ENCODE measurements at regions not wholly inside any gene's neighbourhood (a gene's known extent, or its start where the extent isn't known, plus 50 kb on each side); places are given as distances from the start of the nearest gene placed in this dataset.

- H3K9me3 ChIP-seq: no peaks in the 10 kb centered on the region
- DNase-seq (ENCODE audit: low read depth in 1 of 2, low spot score in 1 of 2) (no peak), FAIRE-seq (no peak), ATAC-seq (no peak)
- TF ChIP-seq ZNF302 (CRISPR knock-in tag; IDR thresholded peaks at IDR 0.05) (no peak), HMGXB4 (CRISPR knock-in tag; IDR thresholded peaks at IDR 0.05; ENCODE audit: borderline replicate concordance) (no peak), ELK1 (IDR thresholded peaks at IDR 0.05; ENCODE audit: low read depth, low read length) (no peak), CBX8 (IDR thresholded peaks at IDR 0.05) (no peak), JUNB (IDR thresholded peaks at IDR 0.05) (no peak), ATOH8 (CRISPR knock-in tag; IDR thresholded peaks at IDR 0.05; ENCODE audit: low read depth) (no peak), RFX5 (IDR thresholded peaks at IDR 0.05) (no peak), PHF8 (IDR thresholded peaks at IDR 0.05; ENCODE audit: borderline replicate concordance, low read depth) (no peak), FOSB (CRISPR knock-in tag; IDR thresholded peaks at IDR 0.05) (no peak), E2F6 (IDR thresholded peaks at IDR 0.05; ENCODE audit: borderline replicate concordance, low read depth) (no peak), MAX (IDR thresholded peaks at IDR 0.05) (no peak)
- no peak overlapping the region for H3K27ac ChIP-seq
- ChIA-PET POLR2A (no interaction called here), CTCF (interaction anchor here (0.5 kb wide), 1 partner anchor 652 kb away, joined by 5 read pairs; no protein-coding TSS in a partner anchor)
- no peak overlapping the region for H3K4me3 ChIP-seq
- no peaks in the 10 kb centered on the region for H3K4me1 ChIP-seq
- H3K4me2 ChIP-seq: no peak overlapping the region
Measured at GRCh38 chr12:83257726-83258125, 571.0 kb downstream of the TMTC2 start.

- no peak for TF ChIP-seq PBX3 (IDR thresholded peaks at IDR 0.05)
- no peak for TF ChIP-seq EHF (CRISPR knock-in tag; IDR thresholded peaks at IDR 0.05)
- no peak for TF ChIP-seq USF2 (IDR thresholded peaks at IDR 0.05)
- no peak for TF ChIP-seq RAD21 (conservative IDR thresholded peaks at IDR 0.05 in 1 of 2, IDR thresholded peaks at IDR 0.05 in 1 of 2)
- TF ChIP-seq REST (IDR thresholded peaks at IDR 0.05): no peak
- TF ChIP-seq CEBPB (IDR thresholded peaks at IDR 0.05): no peak
- no peak for TF ChIP-seq EP300 (IDR thresholded peaks at IDR 0.05)
- TF ChIP-seq HOXB5 (CRISPR knock-in tag; IDR thresholded peaks at IDR 0.05): no peak
- TF ChIP-seq RCOR1 (IDR thresholded peaks at IDR 0.05; ENCODE audit: low read depth, low read length): no peak
- no peak for TF ChIP-seq HDAC2 (IDR thresholded peaks at IDR 0.05)
- no peak for TF ChIP-seq HOXA7 (CRISPR knock-in tag; IDR thresholded peaks at IDR 0.05)
- TF ChIP-seq FOSL2 (IDR thresholded peaks at IDR 0.05): no peak
- TF ChIP-seq FOSL2 (CRISPR knock-in tag; IDR thresholded peaks at IDR 0.05): no peak
- no peaks in the 10 kb centered on the region for H3K4me1 ChIP-seq
- H3K9me3 ChIP-seq: no peaks in the 10 kb centered on the region
- ATAC-seq (no peak), FAIRE-seq (no peak), DNase-seq (ENCODE audit: low read depth in 1 of 2, low spot score in 1 of 2) (no peak)
- WGBS (ENCODE audit: missing lambda C conversion rate): 54% methylated on average over 3 of the region's 3 CpGs
- CTCF ChIA-PET: interaction anchor here (1.0 kb wide), 1 partner anchor 17 kb away, joined by 3 read pairs; no protein-coding TSS in a partner anchor
- H3K4me2 ChIP-seq: no peak overlapping the region
- POLR2A ChIA-PET: no interaction called here
- H3K27ac ChIP-seq: no peak overlapping the region
- no peak overlapping the region for H3K4me3 ChIP-seq
Measured at GRCh38 chr12:83256562-83256961, 569.9 kb downstream of the TMTC2 start.

All from A549 (cell line).